HL-60/S4 treated with retinoic acid at 250 ng/mL for 4 days and 3 days (cell line): ENCODE measurements at regions not wholly inside any gene's neighbourhood (a gene's known extent, or its start where the extent isn't known, plus 50 kb on each side); places are given as distances from the start of the nearest gene placed in this dataset.

Experiments used
- in situ Hi-C: fragments of 300-500 bp; cut with MboI; formaldehyde crosslinking; loops from 2 replicates; pipeline ENCODE4 v1.7.0; 2022; ENCODE audit warnings: low sequenced_read_pairs

DNA sequence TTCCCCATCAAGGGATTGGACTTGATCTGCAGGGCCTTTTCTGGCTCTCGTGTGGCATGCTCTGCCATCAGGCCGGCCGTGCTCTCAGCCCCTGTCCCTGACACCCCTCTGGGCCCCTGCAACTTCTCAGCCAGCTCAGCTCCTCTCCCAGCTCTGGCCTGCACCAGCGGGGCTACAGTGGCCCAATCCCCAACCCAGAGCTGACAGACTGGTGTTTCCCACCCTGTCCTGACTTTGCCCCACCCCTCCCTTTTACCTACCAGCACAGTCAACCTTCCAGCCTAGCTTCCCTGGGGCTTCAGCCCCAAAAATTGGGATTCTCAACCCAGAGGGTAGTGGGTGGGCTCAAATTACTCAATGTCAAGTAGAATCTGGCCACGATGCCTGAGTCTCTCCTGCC is 149.3 kb downstream of the SYF2 start:
- in situ Hi-C loops, result no loop called here

DNA sequence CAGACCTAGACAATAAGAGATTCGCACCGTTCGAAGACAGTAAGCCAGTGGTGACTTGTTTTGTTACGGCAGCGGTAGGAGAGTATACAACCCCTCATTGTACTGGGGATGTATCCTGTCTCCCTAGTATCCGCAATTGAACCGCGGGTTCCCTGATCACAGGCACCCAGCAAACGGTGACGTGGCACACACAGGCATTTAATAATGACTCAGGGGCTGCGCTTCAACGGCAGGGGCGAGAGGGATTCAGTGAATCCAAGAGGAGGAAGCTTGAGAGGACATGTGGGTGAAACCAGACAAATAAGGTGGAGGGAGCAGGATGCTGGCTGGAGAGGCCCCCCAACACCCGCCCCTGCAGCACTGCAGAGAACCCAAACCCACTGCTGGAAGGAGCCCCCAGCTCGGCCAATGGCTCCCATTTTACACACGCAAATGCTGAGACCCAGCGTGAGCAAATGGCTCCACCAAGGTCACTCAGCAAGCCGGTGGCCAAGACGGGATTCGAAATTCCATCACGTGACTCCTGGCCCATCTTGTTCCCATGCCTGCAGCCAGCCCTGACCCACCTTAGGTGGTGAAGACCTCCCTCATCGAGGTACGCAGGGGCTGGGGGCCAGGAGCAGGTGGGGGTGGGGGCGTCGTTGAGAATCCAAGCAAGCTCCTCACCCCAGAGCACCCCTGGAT is 149.9 kb downstream of the SYF2 start:
- in situ Hi-C loops, result no loop called here

DNA sequence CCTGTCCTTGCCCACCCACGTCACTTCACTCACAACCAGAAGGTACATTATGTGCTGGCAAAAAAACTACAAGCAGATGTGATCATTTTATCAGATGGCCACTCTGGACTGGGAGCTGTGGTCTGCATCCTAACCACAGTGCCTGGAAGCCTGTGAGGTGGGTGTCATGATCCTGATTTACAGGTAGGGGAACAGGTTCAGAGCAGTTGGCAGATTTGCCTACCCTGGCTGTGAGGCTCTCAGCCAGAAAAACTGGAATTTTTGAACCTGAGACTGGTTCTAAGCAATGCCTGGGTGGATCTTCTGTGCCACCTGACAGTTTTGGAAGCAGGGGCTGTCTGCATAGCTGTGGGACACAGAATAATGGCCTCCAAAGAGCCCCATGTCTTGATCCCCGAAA is 150.8 kb downstream of the SYF2 start:
- in situ Hi-C loops, result no loop called here

DNA sequence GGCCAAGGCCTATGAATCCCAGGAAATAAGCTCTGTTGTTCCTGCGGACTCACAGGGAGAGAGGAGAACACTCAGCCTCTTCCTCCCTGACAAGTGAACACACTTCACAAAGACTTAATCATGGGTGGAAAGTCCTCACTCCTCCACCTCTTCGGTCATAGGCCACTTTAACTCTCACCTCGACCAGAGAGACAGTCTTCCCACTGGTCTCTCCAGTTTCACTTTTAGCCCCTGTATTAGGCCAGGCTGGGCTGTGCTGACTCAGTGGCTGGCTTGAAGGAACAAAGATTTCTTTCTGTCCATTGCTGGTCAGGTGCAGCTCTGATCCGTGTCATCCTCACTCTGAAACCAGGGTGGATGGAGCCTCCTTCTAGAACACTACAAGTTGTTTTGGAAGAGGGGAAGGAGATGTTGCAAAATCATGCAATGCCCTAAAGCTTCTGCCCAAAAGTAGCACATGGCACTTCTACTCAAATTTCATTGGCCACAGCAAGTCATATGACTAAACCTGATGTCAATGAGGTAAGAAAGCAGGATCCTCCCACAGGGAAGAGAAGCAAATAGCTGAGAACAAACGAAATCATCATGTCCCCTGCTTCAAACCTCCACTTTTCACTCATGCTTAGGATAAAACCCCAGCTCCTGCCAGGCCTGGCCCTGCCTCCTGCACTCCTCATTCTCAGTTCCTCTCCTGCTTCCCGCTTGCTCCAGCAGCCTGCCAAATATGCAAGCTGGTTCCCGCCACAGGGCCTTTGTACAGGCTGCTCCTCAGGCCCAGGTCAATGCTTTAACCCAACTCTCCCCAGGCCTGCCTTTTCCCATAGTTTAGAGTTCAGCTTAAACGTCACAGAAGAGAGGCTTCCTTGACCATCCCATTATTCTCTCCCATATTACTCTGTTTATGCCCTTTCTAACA is 150.5 kb upstream of the RUNX3 start:
- in situ Hi-C loops, result no loop called here

DNA sequence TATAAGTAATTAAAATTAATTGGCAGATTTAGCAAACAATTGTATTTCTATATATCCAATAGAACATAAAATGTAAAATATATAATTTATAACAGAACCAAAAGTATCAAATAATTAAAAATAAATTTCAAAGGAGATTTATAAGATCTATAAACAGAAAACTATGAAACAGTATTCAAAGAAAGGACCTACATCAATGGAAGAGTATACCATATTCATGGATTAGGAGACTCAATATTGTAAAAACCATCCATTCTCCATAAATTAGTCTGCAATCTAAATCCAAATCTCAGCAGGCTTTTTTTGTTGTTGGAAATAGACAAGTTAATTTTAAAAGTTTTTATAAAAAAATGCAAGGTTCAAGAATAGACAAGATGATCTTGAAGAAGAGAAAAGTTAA is 149.0 kb upstream of the RUNX3 start:
- in situ Hi-C loops, result no loop called here

DNA sequence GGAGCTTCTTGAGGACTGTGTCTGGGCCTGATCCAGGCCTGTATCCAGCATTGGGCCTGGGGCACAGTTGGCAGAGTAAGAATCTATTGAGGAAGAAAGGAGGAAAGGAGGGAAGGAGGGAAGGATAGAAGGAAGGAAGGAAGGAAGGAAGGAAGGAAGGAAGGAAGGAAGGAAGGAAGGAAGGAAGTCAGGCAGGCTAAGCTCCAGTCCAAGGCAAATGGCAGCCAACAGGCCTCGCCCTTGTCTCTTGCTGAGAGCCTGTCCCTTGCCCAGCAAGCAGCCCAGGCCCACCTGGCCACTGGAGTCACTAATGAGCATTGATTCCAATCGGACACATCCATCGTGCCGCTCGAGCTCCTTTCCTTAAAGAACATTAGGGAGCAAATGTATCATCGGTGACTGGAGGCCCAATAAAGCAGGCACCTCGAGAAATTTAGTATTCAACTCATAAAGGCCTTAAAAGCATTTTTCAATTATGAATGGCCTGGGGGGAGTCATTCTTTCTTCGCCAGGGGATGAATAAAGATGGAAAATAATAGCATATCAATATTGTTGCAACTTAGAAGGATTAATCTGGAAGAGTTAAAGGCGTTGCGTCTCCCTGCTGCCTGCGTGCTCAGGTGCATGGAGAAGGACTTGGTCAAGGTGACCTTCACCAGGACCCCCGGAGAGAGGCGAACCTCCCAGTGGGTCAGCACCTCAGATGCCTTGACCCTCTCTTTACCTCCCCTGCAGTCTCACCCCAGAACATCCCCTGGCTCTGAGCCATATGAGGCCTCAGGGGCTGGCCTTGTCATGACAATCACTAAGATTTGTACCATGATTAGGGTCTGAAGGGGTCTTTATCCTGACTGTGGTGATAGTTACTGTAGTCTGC is 144.5 kb upstream of the RUNX3 start:
- in situ Hi-C loops, result no loop called here

DNA sequence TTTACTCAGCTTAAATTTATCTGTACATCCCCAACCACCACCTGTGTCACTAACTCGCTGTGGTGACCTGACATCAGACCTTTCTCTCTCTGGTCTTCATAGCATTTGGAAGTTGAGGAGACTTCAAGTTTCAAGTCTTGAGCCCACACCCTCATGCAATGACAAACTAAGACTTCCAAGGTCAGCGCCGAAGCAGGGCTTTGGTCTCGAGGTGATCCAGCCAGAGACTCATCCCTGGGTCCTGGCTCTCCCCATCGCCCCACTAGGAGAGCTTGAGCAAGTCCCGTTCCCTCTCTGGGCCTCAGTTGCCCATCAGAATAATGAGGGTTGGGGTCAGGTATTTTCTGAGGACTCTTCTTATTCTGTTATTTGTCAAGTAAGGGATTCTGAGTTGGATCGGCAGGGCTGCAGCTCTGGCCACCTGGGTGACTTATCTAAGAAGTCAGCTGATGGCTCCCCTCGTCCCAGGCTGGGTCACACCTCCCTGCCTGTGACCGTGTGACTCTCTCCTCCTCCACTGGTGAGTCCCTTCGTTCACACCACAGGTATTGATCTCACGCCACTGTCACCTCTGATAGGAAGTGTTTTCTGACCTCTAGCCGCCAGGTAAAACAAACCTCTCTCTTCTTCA is 143.7 kb upstream of the RUNX3 start:
- in situ Hi-C loops, result no loop called here

DNA sequence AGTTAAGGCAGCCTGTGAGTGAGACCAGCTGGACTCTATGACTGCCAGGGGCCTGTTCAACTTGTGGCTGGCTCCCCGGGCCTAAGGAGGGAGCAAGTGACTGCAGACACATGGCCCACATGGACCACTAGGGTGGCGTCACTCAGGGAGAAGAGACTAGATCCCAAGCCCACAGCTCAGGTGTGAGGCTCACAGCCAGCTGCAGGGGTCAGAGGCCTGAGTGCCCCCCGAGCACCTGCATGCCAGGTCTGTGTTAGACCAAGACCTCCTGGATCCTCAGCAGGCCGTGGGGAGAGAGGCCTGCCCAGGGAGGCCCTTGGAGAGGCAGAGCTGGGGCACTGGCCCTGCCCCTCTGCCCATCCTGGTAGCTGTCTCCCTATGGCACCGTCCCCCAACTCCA is 142.4 kb upstream of the RUNX3 start:
- in situ Hi-C loops, result no loop called here

DNA sequence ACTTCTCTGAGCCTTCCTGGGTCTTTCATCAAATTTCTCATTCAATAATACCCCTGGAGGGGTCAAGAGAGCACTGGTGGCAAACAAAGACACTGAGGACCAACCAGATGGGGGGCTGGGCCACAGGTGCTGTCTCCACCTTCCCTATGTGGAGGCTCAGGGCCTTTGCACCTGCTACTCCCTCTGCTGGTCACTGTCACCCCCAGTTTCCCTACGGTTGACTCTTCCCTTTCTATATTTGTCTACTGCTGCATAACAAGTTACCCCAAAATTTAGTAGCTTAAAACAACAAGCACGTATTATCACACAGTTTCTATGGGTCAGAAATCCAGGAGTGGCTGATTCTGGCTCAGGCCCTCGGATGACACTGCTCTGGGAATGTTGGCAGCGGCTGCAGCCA is 138.8 kb upstream of the RUNX3 start:
- in situ Hi-C loops, result no loop called here

DNA sequence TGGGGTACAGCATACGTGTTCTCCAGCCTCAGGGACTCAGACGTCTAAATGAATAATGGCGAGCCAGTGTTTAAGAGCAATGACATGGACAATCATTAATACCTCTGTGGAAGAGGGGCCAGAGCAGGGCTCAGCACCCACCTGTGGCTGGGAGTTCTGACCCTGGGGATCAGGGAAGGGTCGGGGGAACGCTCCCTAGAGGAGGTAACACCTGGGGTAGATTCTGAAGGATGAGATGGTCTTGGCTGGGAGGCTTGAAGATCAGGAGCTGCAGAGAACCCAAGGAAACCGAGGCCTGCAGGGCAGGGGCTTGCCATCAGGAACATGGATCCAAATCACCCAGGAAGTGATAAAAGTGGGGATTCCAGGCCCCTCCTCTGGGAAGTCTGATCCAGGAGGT is 138.2 kb upstream of the RUNX3 start:
- in situ Hi-C loops, result no loop called here

DNA sequence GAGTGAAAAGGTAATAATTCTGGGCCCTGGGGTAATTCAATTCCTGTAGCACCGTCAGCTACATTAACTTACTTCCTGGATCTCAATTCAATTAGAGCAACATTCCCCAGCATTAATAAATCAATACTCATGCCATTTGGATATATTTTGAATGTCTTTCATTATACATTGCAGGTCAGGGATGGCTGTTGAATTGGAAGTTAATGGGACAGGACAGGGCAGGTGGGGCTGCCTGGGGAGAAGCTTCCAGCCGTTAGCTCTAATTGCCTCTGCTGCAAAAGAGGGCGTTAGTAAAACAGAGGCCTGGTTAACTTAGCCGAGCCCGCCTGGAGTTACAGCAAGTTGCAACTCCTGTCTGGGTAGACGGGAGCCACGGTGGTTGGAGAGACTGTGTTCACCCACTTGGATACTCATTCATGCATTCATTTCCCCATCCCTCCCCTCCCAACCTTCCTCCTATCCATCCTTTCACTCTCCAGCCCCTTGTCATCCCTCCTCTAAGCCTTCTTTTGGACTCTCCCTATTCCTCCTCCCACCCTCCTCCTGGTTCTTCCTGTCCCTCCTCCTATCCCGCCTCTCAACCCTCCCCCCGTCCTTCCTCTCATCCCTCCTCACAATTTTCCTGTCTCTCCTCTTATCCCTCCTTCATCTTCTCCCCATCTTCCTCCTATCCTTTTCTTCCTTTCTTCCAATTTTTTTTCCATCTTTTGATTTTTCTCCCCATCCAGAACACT is 137.6 kb upstream of the RUNX3 start:
- in situ Hi-C loops, result no loop called here

DNA sequence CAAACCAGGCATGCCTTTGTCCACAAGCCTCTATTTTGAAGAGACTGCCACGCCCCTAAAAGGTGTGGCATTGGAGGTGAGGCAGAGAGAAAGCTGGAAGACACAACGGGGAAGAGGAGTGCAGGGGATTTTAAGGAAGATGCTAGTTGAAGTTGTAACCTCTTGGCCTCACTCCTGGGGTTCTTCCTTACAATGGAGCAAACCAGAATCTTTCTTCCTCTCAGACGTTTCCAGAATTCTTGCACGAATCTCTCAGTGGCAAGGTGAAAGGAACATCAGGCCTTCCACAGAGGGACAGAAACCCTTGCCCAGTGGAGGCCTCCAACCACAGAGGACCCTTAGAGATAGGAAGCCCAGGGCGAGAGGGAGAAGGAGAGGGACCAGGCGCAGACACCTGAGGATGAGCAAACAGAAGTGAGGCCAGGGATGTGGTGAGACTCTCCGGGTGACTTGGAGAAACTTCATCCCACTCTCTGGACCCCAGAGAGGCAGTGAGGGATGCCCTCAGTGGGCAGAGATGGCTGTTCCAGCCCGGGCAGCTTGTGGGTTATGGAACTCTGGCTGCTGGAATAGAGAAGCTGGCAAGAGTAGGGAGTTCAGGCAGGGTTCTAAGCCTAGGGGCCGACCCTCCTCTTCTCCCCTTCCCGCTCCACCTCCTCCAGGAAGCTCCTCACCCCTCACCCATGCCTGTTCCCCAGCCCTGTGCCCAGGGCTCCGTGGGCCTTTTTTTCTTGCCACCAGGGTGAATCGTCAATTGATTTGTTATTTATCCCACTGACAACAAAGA is 136.8 kb upstream of the RUNX3 start:
- in situ Hi-C loops, result no loop called here

DNA sequence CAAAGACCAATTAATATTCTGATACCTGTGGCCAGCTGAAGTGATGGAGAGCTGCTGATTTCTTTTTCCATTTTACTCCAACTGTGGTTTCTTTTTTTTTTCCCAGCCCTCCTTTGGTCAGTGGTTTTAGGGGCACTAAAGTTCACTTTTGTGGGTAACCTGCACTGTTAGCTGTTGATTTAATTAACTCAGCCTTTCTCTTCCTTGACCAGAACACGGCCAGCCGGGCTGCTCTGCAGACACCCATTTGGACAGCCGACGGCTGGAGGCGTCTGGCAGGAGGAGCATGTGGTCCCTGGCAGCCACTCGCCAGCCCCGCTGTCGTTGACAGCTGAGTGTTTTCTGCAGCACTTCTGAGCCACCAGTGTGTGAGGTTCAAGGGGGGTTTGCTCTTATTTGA is 136.2 kb upstream of the RUNX3 start:
- in situ Hi-C loops, result no loop called here

DNA sequence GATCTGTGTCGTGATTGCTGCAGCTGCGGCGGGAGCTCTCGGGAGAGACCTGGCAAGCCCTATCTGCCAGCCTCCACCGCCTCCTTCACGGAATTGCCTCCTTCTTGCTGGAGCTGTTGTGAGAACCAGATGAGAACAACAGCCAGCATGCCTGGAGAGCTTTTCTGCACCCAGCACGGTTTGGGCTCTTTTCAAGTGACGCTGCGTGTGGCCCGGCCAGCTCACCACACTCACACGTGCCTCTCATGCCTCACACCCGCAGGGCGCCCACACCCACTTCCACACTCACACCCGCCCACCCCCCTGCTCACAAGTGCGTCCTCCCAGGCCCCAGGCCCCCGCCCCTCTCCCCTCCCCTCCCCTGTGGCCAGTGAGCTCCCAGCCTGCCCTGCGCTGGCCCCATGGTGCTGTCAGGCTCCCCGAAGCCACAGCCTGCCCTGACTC is 135.7 kb upstream of the RUNX3 start:
- in situ Hi-C loops, result no loop called here

DNA sequence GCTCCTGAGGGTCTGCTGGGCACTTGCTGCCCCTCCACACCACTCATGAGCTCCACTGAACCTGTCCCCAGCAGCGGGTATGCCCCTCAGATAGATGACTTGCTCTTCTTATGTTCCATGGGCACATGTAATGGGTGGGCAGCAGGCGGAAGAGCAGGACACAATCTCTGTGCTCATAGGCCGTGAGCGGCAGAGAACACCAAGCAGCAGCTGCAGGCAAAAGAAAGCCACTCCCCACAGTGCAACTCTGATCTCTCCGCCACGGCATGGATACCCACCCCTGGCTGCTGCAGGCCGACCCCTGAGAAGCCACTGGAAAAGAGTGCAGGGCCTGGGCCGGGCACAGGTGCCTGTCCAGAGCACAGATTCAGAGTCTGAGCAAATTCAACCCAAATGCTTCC is 135.2 kb upstream of the RUNX3 start:
- in situ Hi-C loops, result no loop called here

DNA sequence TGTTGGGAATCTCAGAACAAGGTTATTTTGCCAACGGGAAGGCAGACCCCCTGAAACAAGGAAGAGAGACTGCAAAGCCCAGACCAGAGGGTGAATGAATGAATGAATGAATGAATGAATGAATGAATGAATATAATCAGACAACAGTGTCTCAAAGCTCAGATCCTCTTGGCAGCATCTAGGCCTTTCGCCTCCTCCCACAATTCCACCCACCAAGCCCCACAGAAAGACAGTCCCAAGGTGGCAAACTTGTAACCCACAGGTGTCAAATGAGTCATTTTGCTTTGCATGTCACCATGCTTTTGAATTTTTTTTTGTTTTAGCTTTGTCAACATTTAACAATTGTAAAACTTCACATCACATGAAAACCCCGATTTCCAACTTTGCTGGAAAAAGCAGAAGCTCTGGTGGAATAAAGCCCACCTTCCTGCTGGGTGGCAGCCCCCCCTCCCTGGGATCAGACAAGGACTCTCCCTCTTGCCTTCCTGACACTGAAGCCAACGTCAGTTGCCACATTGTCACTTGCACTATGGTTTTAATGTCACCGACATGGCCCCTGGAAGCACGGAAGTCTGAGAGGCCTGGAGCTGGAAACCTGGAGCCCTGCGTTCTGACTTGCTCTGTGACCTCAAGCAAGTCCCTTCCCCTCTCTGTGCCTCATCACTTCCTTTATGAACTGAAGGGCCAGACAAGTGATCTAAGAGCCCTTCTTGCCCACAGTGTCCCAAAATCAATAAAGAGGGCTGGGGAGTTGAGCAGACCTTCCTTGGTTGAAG is 134.6 kb upstream of the RUNX3 start:
- in situ Hi-C loops, result no loop called here

DNA sequence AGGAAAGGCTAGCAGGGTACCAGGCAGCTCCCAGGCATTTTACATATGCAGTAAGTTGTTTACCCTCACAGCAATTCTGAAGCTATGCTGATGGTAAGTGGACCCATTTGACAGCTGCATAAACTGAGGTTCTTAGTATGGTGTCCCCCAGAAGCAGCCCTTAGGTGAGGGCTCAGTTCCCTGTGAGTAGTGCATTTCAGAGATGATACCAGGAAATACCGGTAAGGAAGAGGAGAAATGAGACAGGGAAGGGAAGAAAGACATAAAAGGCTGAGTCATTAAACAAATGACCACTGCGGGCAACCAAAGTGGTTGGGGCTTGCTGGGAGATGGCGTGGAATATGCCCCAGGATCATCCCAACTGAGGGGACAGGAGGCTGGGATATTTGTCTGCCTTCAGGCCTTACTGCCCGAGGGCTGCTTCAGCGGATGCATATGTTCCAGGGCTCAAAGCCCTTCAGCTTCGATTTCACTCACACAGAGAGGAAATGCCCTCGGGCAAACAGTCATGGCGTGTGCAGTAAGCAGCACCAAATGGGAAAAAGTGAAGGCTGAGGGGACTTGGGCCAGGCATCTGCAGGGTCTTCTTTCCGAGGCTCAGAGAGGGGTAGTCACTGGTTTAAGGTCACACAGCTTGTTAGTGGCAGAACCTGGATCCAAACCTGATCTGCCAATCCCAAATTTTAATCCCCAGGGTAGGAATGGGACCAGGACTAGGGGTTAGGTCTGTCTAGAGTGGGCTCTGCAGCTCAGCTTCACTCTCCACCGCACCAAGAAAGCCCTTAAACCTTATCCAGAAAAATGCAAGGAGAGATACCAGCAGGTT is 133.7 kb upstream of the RUNX3 start:
- in situ Hi-C loops, result no loop called here
